Endothelial cell of umbilical vein (primary cell): ENCODE measurements at regions not wholly inside any gene's neighbourhood (a gene's known extent, or its start where the extent isn't known, plus 50 kb on each side); places are given as distances from the start of the nearest gene placed in this dataset.

Experiments
- BruUV-seq: library from RNA; stranded (reverse); fragments of 400-500 nt; replicated peaks from 2 replicates; lab custom pipeline; 2021; lab: Mats Ljungman, UMichigan
- CTCF ChIA-PET: fragments of 300-600, 350-600 bp; sonication (Branson Sonifier 250); formaldehyde crosslinking; loops from one replicate; lab custom pipeline; 2021; ENCODE audit warnings: antibody characterized with exemption, inconsistent platforms; lab: Charles Lee
- POLR2A ChIA-PET: fragments of 300-600, 350-600 bp; sonication (Branson Sonifier 250); formaldehyde crosslinking; loops from one replicate; lab custom pipeline; 2021; ENCODE audit warnings: antibody characterized with exemption, inconsistent platforms; lab: Charles Lee
- DNase-seq: peaks from one replicate; pipeline ENCODE4 v3.0.0-alpha.2; 2011; ENCODE audit warnings: low read depth, low spot score
- FAIRE-seq: peaks from 2 replicates; lab custom pipeline; 2011; peaks lifted over from hg19 to GRCh38; lab: Jason Lieb, UNC
- H2AFZ ChIP-seq: 2 replicates; pipeline ENCODE4 v1.6.0; 2012; ENCODE audit warnings: low read depth, low read length, control low read depth, inconsistent platforms
- H3K27ac ChIP-seq: 2 replicates; pipeline ENCODE4 v1.5.1; 2011; ENCODE audit warnings: low read depth, mild to moderate bottlenecking, control low read depth, low read length, moderate library complexity; ENCODE audit not compliant: insufficient read depth
- H3K27me3 ChIP-seq, 2 experiments: 2 replicates each; pipeline versions ENCODE4 v1.6.0 to v1.6.1; 2011; ENCODE audit warnings: low read length in 2 of 2, mixed read lengths in 1 of 2; ENCODE audit not compliant: control insufficient read depth in 2 of 2, insufficient read depth in 2 of 2
- H3K36me3 ChIP-seq, 2 experiments: 2 replicates in 1 of 2; 3 replicates in 1 of 2; pipeline ENCODE4 v1.5.1; 2011; ENCODE audit warnings: low read length in 2 of 2, mild to moderate bottlenecking in 1 of 2, moderate library complexity in 1 of 2; ENCODE audit not compliant: control insufficient read depth in 2 of 2, insufficient read depth in 2 of 2; ENCODE audit errors: extremely low read depth in 1 of 2
- H3K4me1 ChIP-seq: 3 replicates; pipeline ENCODE4 v1.5.1; 2011; ENCODE audit warnings: mild to moderate bottlenecking, low read length; ENCODE audit not compliant: control insufficient read depth, insufficient read depth; ENCODE audit errors: extremely low read depth
- H3K4me2 ChIP-seq: 2 replicates; pipeline ENCODE4 v1.6.1; 2011; ENCODE audit warnings: low read length, control low read depth, mixed read lengths; ENCODE audit not compliant: insufficient read depth
- H3K4me3 ChIP-seq, 3 experiments: fragments of 200-600 bp in 1 of 3; sonication (generic), shearing (Covaris generic) in 1 of 3; replicated peaks in 1 of 3; 2 replicates each; pipeline ENCODE4 v1.5.1; 2011 to 2016; ENCODE audit warnings: control low read depth in 3 of 3, low read length in 3 of 3, mild to moderate bottlenecking in 2 of 3, inconsistent platforms in 1 of 3, low read depth in 1 of 3, moderate library complexity in 1 of 3; ENCODE audit not compliant: insufficient read depth in 1 of 3
- H3K79me2 ChIP-seq: 2 replicates; pipeline ENCODE4 v1.6.0; 2012; ENCODE audit warnings: low read length, inconsistent platforms; ENCODE audit not compliant: control insufficient read depth, insufficient read depth
- H3K9ac ChIP-seq: replicated peaks from 2 replicates; pipeline ENCODE3; 2011; ENCODE audit warnings: low read length, control low read depth; ENCODE audit not compliant: insufficient read depth; ENCODE audit errors: extremely low read depth
- H3K9me1 ChIP-seq: replicated peaks from 3 replicates; pipeline ENCODE4 v1.6.0; 2011; ENCODE audit warnings: mild to moderate bottlenecking, low read length; ENCODE audit not compliant: control insufficient read depth, insufficient read depth; ENCODE audit errors: extremely low read depth
- H3K9me3 ChIP-seq: replicated peaks from 2 replicates; pipeline ENCODE4 v1.5.1; 2012; ENCODE audit warnings: low read length, inconsistent platforms; ENCODE audit not compliant: control insufficient read depth, insufficient read depth
- H4K20me1 ChIP-seq: replicated peaks from 2 replicates; pipeline ENCODE3; 2011; ENCODE audit warnings: mild to moderate bottlenecking, low read length; ENCODE audit not compliant: control insufficient read depth, insufficient read depth; ENCODE audit errors: extremely low read depth
- CTCF ChIP-seq, 2 donors: IDR thresholded peaks; 1 replicate in 1 of 2; 2 replicates in 1 of 2; pipeline ENCODE4 v1.5.1; 2011; ENCODE audit warnings: low read length in 2 of 2, mild to moderate bottlenecking in 2 of 2, moderate library complexity in 2 of 2, control low read depth in 1 of 2, inconsistent platforms in 1 of 2, low read depth in 1 of 2; ENCODE audit not compliant: insufficient read depth in 1 of 2; ENCODE audit errors: extremely low read depth in 1 of 2
- EZH2 ChIP-seq: IDR thresholded peaks from 2 replicates; pipeline ENCODE4 v1.6.1; 2012; ENCODE audit warnings: borderline replicate concordance, low read depth, mild to moderate bottlenecking, moderate library complexity, low read length, inconsistent platforms; ENCODE audit not compliant: severe bottlenecking
- FOS ChIP-seq: IDR thresholded peaks from 2 replicates; pipeline ENCODE4 v1.6.1; 2011; ENCODE audit warnings: mild to moderate bottlenecking, low read length, moderate library complexity, borderline replicate concordance; ENCODE audit not compliant: insufficient read depth
- GATA2 ChIP-seq: IDR thresholded peaks from 2 replicates; pipeline ENCODE4 v1.7.0; 2011; ENCODE audit warnings: low read depth, mild to moderate bottlenecking, moderate library complexity, mixed read lengths, low read length; ENCODE audit not compliant: insufficient read length, insufficient read depth
- JUN ChIP-seq: IDR thresholded peaks from 2 replicates; pipeline ENCODE4 v1.6.1; 2011; ENCODE audit warnings: borderline replicate concordance, low read depth; ENCODE audit not compliant: insufficient read length, insufficient read depth
- MAX ChIP-seq: IDR thresholded peaks from 2 replicates; pipeline ENCODE4 v1.6.1; 2011; ENCODE audit not compliant: insufficient read depth, insufficient read length
- MYC ChIP-seq: IDR thresholded peaks from one replicate; pipeline ENCODE4 v1.6.1; 2011; ENCODE audit warnings: mild to moderate bottlenecking, low read depth, low read length
- POLR2A ChIP-seq: IDR thresholded peaks from 2 replicates; pipeline ENCODE4 v1.6.1; 2012; ENCODE audit warnings: low read depth, mild to moderate bottlenecking, control low read depth, low read length
- POLR2AphosphoS5 ChIP-seq: IDR thresholded peaks from 2 replicates; pipeline ENCODE4 v1.6.1; 2012; ENCODE audit warnings: low read depth, mild to moderate bottlenecking, control low read depth, low read length, moderate library complexity; ENCODE audit not compliant: insufficient read depth
- dilution Hi-C: fragments of 300-500 bp; cut with MboI; formaldehyde crosslinking; loops from one replicate; pipeline ENCODE4 v1.15.0; 2019; ENCODE audit warnings: low sequenced_read_pairs; ENCODE audit not compliant: extremely low pct_ligation_motif_present
- intact Hi-C: fragments of 100-400 bp; cut with micrococcal nuclease; formaldehyde crosslinking; loops from one replicate; pipeline ENCODE4 v1.10.0; 2022

- no peak for FAIRE-seq
- POLR2A ChIA-PET, result no interaction called here
These were observed 96.2 kb downstream of the FASLG start for GRCh38 chr1:172755099-172755498.

More at GRCh38 chr1:172755099-172755498, 96.2 kb downstream of the FASLG start:
- no peak overlapping the region for H3K9ac ChIP-seq
- intact Hi-C loops, result no loop called here
- no peak overlapping the region for H3K27ac ChIP-seq
- dilution Hi-C loops, result no loop called here
- no peaks in the 10 kb centered on the region for H3K9me3 ChIP-seq
- no peak overlapping the region for H3K4me2 ChIP-seq
- CTCF ChIA-PET, result no interaction called here
- H3K9me1 ChIP-seq, result no peaks in the 10 kb centered on the region
- no peaks in the 10 kb centered on the region for H3K4me1 ChIP-seq
- H3K4me3 ChIP-seq, result no peak overlapping the region
- TF ChIP-seq CTCF (IDR thresholded peaks at IDR 0.05; ENCODE audit: extremely low read depth in 1 of 2, insufficient read depth in 1 of 2, low read depth in 1 of 2, low read length in 2 of 2) (no peak), POLR2A (no peak), EZH2 (no peak), MYC (no peak), FOS (no peak), MAX (no peak), JUN (no peak), POLR2AphosphoS5 (no peak), GATA2 (no peak)
- no peak for DNase-seq
- no peaks in the 10 kb centered on the region for H3K79me2 ChIP-seq
- no peak overlapping the region for H2AFZ ChIP-seq
- no TSS peak for BruUV-seq
- no peaks in the 10 kb centered on the region for H4K20me1 ChIP-seq
- no peaks in the 10 kb centered on the region for H3K27me3 ChIP-seq
- no peaks in the 10 kb centered on the region for H3K36me3 ChIP-seq
